ENCODE measurements at regions not wholly inside any gene's neighbourhood (a gene's known extent, or its start where the extent isn't known, plus 50 kb on each side); places are given as distances from the start of the nearest gene placed in this dataset.

DNA sequence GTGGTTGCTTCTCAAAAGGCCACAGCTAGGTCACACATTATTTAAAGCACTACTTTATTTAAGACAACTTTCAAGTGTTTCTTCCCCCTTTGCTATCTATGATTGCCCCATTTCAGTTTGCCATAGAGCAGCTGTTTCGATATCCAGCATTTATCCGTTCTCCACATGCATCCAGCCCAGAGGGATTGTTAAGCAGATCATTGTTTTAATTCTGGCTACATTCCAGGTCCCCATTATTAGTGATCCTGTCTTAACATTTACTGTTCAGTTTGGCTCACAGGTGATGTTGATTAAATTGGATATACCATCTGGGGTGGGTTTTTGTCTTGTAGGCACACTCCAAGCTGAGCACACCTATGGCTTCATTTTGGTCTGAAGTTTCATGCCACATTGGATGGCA, 638.7 kb downstream of the ZEB2 start:
- TF ChIP-seq, protein P1, sequence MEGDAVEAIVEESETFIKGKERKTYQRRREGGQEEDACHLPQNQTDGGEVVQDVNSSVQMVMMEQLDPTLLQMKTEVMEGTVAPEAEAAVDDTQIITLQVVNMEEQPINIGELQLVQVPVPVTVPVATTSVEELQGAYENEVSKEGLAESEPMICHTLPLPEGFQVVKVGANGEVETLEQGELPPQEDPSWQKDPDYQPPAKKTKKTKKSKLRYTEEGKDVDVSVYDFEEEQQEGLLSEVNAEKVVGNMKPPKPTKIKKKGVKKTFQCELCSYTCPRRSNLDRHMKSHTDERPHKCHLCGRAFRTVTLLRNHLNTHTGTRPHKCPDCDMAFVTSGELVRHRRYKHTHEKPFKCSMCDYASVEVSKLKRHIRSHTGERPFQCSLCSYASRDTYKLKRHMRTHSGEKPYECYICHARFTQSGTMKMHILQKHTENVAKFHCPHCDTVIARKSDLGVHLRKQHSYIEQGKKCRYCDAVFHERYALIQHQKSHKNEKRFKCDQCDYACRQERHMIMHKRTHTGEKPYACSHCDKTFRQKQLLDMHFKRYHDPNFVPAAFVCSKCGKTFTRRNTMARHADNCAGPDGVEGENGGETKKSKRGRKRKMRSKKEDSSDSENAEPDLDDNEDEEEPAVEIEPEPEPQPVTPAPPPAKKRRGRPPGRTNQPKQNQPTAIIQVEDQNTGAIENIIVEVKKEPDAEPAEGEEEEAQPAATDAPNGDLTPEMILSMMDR (IDR thresholded peaks at IDR 0.05) = no peak
- DNase-seq (ENCODE audit: low spot score) (no peak), ATAC-seq (ENCODE audit: low FRiP score) (no peak)

DNA sequence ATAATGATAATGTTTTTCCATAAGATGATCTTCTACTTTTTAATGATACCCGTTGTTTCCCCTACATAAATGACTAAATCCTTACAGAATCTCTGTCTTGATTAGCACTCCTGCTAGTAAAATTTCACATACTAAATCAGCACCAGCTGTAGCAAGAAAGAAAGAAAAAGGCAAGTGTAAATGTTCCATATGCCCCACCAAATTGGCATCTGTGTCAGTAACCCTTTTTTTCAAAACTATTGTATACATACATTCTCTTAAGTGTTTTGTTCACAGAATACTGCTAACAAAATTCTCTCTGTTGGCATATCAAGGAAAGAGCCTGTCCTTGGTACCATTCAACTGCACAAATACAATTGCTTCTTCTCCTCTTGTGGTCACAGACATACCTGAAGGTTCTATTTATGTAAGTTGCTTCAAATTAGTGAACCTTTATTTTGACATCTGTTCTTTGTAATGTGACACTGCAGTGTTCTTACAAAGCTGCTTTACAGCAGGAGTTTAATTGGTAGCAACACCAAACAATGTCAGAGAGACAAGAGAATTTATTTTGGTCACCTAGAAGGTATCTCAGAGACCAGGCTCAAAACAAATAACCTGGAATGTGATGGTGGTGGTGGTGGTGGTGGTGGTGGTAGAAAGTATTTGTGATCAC, 641.9 kb downstream of the ZEB2 start:
- ATAC-seq (ENCODE audit: low FRiP score) (no peak), DNase-seq (ENCODE audit: low spot score) (no peak)
- TF ChIP-seq, protein P1 (IDR thresholded peaks at IDR 0.05) = no peak

DNA sequence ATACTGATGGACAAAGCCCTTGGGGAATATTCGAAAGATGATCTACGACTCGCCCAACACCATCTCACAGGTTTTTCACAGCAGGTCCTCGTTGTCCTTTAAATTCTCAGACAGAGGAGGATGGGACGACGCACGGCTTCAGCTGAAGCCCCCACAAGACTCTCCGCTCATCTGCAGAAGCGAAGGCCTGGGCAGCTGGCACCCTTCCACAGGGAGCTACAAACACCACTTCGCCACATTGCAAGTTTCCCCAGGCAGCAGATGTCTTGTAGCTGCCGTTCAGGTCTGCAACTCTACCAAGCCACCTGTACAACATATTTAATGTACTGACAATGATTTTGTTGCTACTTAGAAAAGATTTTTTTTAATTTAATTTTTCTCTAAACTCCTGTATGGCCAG, 642.9 kb downstream of the ZEB2 start:
- DNase-seq (ENCODE audit: low spot score) (no peak), ATAC-seq (ENCODE audit: low FRiP score) (no peak)
- TF ChIP-seq, protein P1 (IDR thresholded peaks at IDR 0.05) = no peak

DNA sequence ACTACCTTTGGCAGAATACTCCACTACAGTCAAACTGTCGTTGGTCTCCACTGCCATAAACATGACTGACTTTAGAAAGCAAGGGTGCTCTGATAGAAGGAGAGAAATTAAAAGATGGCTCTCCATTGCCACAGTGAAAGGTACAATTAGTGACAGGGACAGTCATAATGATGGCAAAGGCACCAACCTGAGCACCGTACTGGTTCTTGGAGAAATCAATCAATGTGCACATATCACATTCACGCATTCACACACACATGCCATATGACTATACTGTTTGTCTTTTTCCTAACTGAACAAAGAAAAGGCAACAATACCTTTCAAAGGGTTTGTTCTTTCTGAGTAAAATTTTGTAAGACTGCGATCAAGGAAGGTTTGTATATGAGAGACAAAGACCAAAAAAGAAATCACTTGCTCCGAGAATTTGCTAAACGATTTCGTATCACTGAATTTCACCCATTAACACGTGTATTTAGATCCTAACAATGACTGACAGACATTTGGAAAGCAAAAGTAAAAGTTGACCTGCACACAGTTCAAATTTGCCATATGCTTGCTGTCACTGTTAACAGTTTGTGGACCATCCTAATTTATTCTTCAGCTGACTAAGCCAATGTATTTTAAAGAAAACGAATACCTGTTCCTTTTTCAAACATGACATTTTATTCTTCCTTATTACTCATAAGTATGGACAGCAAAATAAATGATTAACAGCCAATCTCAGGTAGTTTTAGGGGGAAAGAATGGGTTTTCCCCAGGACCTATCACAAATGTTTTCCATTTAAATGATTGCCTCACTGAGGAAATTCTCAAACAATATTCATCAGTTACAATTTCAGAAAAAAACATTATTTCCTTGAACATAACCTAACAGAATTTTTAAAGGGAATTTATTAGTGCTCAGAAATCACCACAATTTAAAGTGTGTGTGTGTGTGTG, 644.4 kb downstream of the ZEB2 start:
- no peak for ATAC-seq (ENCODE audit: low FRiP score)

DNA sequence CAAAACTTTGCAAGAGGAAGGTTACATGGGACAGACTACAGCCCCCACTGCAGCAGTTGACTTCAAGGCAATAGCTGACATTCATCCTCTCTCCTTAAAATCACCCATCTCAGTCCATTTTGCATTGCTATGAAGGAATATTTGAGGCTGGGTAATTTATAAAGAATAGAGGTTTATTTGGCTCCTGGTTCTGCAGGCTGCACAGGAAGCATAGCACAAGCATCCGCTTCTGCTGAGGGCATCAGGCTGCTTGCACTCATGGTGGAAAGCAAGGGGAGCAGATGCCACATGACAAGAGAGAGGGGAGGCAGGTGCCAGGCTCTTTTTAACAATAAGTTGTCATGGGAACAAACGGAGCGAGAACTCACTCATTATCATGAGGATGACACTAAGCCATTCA, 646.0 kb downstream of the ZEB2 start:
- TF ChIP-seq, protein P1 (IDR thresholded peaks at IDR 0.05) = no peak
- ATAC-seq (ENCODE audit: low FRiP score) = no peak
- no peak for DNase-seq (ENCODE audit: low spot score)

More for the DNA sequence above, 644.4 kb downstream of the ZEB2 start:
- no peak for DNase-seq (ENCODE audit: low spot score)
- TF ChIP-seq, protein P1 (IDR thresholded peaks at IDR 0.05) = no peak

DNA sequence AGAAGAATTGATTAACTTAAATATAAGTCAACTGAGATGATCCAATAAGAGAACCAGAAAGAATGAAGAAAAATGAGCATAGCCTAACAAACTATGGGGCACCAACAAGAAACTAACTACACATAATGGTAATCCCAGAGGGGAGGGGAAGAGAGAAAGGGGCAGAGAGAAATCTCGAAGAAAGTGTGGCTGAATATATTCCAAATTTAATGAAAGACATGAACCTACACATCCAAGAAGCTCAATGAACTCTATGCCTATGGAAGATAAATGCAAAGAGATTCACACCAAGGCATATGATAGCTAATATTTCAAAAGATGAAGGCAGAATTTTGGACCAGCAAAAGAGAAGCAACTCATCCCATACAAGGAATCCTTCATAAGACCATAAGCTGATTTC, 649.2 kb downstream of the ZEB2 start:
- ATAC-seq (ENCODE audit: low FRiP score) (no peak), DNase-seq (ENCODE audit: low spot score) (no peak)
- TF ChIP-seq, protein P1 (IDR thresholded peaks at IDR 0.05) = no peak

Data from omental fat pad (tissue), 3 donors.